ENCODE measurements at regions not wholly inside any gene's neighbourhood (a gene's known extent, or its start where the extent isn't known, plus 50 kb on each side); places are given as distances from the start of the nearest gene placed in this dataset.

- peak overlapping the region; percentile 34 for H3K4me2 ChIP-seq (ENCODE audit: low read depth, low read length, poor library complexity, severe bottlenecking)
- no peaks in the 10 kb centered on the region for H4K20me1 ChIP-seq (ENCODE audit: insufficient read depth, low read length, poor library complexity, severe bottlenecking)
- no peaks in the 10 kb centered on the region for H3K27me3 ChIP-seq (ENCODE audit: insufficient read depth, low read length, poor library complexity, severe bottlenecking)
- H3K9ac ChIP-seq (ENCODE audit: low read depth, low read length, poor library complexity, severe bottlenecking): no peak overlapping the region
- H3K79me2 ChIP-seq (ENCODE audit: insufficient read depth, low read length): no peaks in the 10 kb centered on the region
- no peaks in the 10 kb centered on the region for H3F3A ChIP-seq (ENCODE audit: low read depth)
- H3K9me3 ChIP-seq (ENCODE audit: insufficient read depth, low read depth, low read length): no peaks in the 10 kb centered on the region
- TF ChIP-seq CTCF (conservative IDR thresholded peaks at IDR 0.05; ENCODE audit: low read length) (no peak), EZH2phosphoT487 (IDR thresholded peaks at IDR 0.05; ENCODE audit: borderline replicate concordance) (no peak)
- H3K9me2 ChIP-seq (replicated peaks; ENCODE audit: low read depth, low read length): no peaks in the 10 kb centered on the region
- H2AFZ ChIP-seq (ENCODE audit: low read length): peak overlapping the region; percentile 54; the same call in 1 of the 2 replicates
- H3K4me1 ChIP-seq (ENCODE audit: insufficient read depth, low read length, poor library complexity, severe bottlenecking): peaks cover 18% of the 10 kb centered on the region
- peak overlapping the region; percentile 15 for H3K4me3 ChIP-seq (ENCODE audit: low read length, poor library complexity, severe bottlenecking)
- no peaks in the 10 kb centered on the region for H3K36me3 ChIP-seq (ENCODE audit: insufficient read depth, low read length)
Measured at GRCh38 chr21:24411429-24411828, 1195.9 kb downstream of the MRPL39 start.

DNA sequence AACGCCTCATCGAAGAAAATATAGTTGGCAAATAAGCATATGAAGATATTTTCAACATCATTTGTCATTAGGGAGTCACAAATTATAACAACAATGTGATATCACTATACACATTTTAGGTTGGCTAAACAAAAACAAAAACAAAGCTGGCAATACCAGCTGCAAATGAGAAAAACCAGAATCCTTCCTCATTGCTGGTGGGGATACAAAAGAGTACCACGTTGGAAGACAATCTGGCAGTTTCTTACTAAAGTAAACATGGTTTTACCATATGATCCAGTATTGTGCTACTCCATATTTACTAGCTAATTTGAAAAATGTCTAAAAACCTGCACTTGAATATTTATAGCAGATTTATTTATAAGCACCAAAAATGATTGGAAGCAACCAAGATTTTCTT lies 1204.1 kb downstream of the MRPL39 start:
- TF ChIP-seq EZH2phosphoT487 (IDR thresholded peaks at IDR 0.05; ENCODE audit: borderline replicate concordance) (no peak), CTCF (conservative IDR thresholded peaks at IDR 0.05; ENCODE audit: low read length) (no peak)
- Histone ChIP-seq H2AFZ (ENCODE audit: low read length) (no peak overlapping the region), H3K36me3 (ENCODE audit: insufficient read depth, low read length) (no peaks in the 10 kb centered on the region), H3K9me3 (ENCODE audit: insufficient read depth, low read depth, low read length) (no peaks in the 10 kb centered on the region), H3K4me3 (ENCODE audit: low read length, poor library complexity, severe bottlenecking) (no peak overlapping the region), H3K4me2 (ENCODE audit: low read depth, low read length, poor library complexity, severe bottlenecking) (no peak overlapping the region), H3K4me1 (ENCODE audit: insufficient read depth, low read length, poor library complexity, severe bottlenecking) (no peaks in the 10 kb centered on the region), H4K20me1 (ENCODE audit: insufficient read depth, low read length, poor library complexity, severe bottlenecking) (no peaks in the 10 kb centered on the region), H3K79me2 (ENCODE audit: insufficient read depth, low read length) (no peaks in the 10 kb centered on the region), H3F3A (ENCODE audit: low read depth) (no peaks in the 10 kb centered on the region), H3K9me2 (replicated peaks; ENCODE audit: low read depth, low read length) (no peaks in the 10 kb centered on the region), H3K9ac (ENCODE audit: low read depth, low read length, poor library complexity, severe bottlenecking) (no peak overlapping the region), H3K27me3 (ENCODE audit: insufficient read depth, low read length, poor library complexity, severe bottlenecking) (no peaks in the 10 kb centered on the region)

DNA sequence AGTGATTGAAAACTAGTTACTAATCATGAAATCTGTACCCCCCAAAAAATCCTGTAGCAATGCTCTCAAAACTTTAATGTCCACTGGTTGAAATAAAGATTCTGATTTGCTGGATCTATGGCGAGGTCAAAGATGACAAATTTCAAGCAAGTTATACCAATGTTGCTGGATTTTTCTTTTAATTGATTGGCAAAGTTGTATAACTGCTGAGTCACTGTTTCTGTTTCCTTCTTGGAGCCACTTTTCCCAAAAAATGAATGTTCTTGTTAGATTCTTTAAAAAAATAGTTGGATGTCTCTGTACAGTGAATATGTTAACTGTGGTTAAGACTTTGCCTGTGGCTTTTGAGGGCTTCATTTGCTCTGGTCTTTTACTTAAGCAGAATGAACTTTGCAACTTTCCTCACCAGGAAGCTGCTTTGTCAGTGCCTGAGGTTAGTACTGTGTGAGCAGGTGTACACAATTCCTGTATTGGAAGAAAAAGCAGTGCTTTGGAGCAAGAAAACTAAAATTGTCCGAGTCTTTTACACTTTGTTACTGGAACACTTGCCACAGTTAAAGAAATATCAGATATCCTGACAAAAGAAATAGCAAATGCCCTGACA lies 1211.9 kb downstream of the MRPL39 start:
- no peak for TF ChIP-seq CTCF (conservative IDR thresholded peaks at IDR 0.05; ENCODE audit: low read length)
- no peak for TF ChIP-seq EZH2phosphoT487 (IDR thresholded peaks at IDR 0.05; ENCODE audit: borderline replicate concordance)
- H3K9me3 ChIP-seq (ENCODE audit: insufficient read depth, low read depth, low read length): no peaks in the 10 kb centered on the region
- no peaks in the 10 kb centered on the region for H3K36me3 ChIP-seq (ENCODE audit: insufficient read depth, low read length)
- H3K4me1 ChIP-seq (ENCODE audit: insufficient read depth, low read length, poor library complexity, severe bottlenecking): peaks cover 5% of the 10 kb centered on the region
- H4K20me1 ChIP-seq (ENCODE audit: insufficient read depth, low read length, poor library complexity, severe bottlenecking): no peaks in the 10 kb centered on the region
- H3K9ac ChIP-seq (ENCODE audit: low read depth, low read length, poor library complexity, severe bottlenecking): no peak overlapping the region
- no peaks in the 10 kb centered on the region for H3K79me2 ChIP-seq (ENCODE audit: insufficient read depth, low read length)
- H3K27me3 ChIP-seq (ENCODE audit: insufficient read depth, low read length, poor library complexity, severe bottlenecking): no peaks in the 10 kb centered on the region
- no peak overlapping the region for H3K4me3 ChIP-seq (ENCODE audit: low read length, poor library complexity, severe bottlenecking)
- H3K9me2 ChIP-seq (replicated peaks; ENCODE audit: low read depth, low read length): no peaks in the 10 kb centered on the region
- no peak overlapping the region for H3K4me2 ChIP-seq (ENCODE audit: low read depth, low read length, poor library complexity, severe bottlenecking)
- peak overlapping the region; percentile 11 for H2AFZ ChIP-seq (ENCODE audit: low read length)
- H3F3A ChIP-seq (ENCODE audit: low read depth): no peaks in the 10 kb centered on the region

All from Loucy (cell line).